IMR-90 (cell line): ENCODE measurements at regions not wholly inside any gene's neighbourhood (a gene's known extent, or its start where the extent isn't known, plus 50 kb on each side); places are given as distances from the start of the nearest gene placed in this dataset.

Experiments used
- ATAC-seq: fragments of 200-7000 bp; cut with Tn5 transposase; 2 replicates; pipeline ENCODE4 v1.9.1; 2020; ENCODE audit warnings: low read depth, mild to moderate bottlenecking, moderate library complexity
- BruUV-seq: library from RNA; stranded (reverse); fragments of 400-500 nt; replicated peaks from 2 replicates; lab custom pipeline; 2021; lab: Mats Ljungman, UMichigan
- CTCF ChIA-PET: fragments of 300-600 bp; formaldehyde crosslinking; extraction: SDS; loops from one replicate; lab custom pipeline; 2021; ENCODE audit warnings: antibody characterized with exemption; lab: Yijun Ruan, JAX
- POLR2A ChIA-PET: fragments of 300-600 bp; sonication (Branson Sonifier 250); formaldehyde crosslinking; loops from one replicate; lab custom pipeline; 2022; ENCODE audit warnings: antibody characterized with exemption; ENCODE audit not compliant: unreplicated experiment; lab: Charles Lee
- DNase-seq: peaks from one replicate; pipeline ENCODE4 v3.0.0; 2013
- H2AFZ ChIP-seq: replicated peaks from 2 replicates; pipeline ENCODE3; 2013; ENCODE audit warnings: low read length, mild to moderate bottlenecking; ENCODE audit not compliant: poor library complexity
- H2AK5ac ChIP-seq: 2 replicates; pipeline ENCODE4 v1.6.1; 2013; ENCODE audit warnings: low read depth, low read length, inconsistent platforms
- H2AK9ac ChIP-seq: replicated peaks from 2 replicates; pipeline ENCODE3; 2013; ENCODE audit warnings: mild to moderate bottlenecking, low read depth, low read length, moderate library complexity; ENCODE audit not compliant: poor library complexity
- H2BK120ac ChIP-seq: 2 replicates; pipeline ENCODE4 v1.6.1; 2013; ENCODE audit warnings: low read depth, low read length, inconsistent platforms
- H2BK15ac ChIP-seq: 3 replicates; pipeline ENCODE4 v1.6.1; 2013; ENCODE audit warnings: low read depth, low read length, inconsistent platforms
- H2BK20ac ChIP-seq: 2 replicates; pipeline ENCODE4 v1.6.1; 2013; ENCODE audit warnings: low read depth, mild to moderate bottlenecking, inconsistent platforms, low read length, moderate library complexity
- H2BK5ac ChIP-seq: 2 replicates; pipeline ENCODE4 v1.6.1; 2013; ENCODE audit warnings: mild to moderate bottlenecking, low read depth, low read length, inconsistent platforms; ENCODE audit not compliant: poor library complexity, severe bottlenecking
- H3K14ac ChIP-seq: replicated peaks from 2 replicates; pipeline ENCODE4 v1.6.1; 2013; ENCODE audit warnings: low read depth, low read length, inconsistent platforms
- H3K18ac ChIP-seq: 2 replicates; pipeline ENCODE4 v1.6.1; 2013; ENCODE audit warnings: low read depth, low read length, control low read depth
- H3K23ac ChIP-seq: 2 replicates; pipeline ENCODE4 v1.6.1; 2013; ENCODE audit warnings: low read depth, low read length, inconsistent platforms
- H3K27ac ChIP-seq: 2 replicates; pipeline ENCODE4 v1.5.1; 2013; ENCODE audit warnings: mild to moderate bottlenecking, control low read depth, low read length; ENCODE audit not compliant: insufficient read depth
- H3K27me3 ChIP-seq: 2 replicates; pipeline ENCODE4 v1.6.1; 2013; ENCODE audit warnings: low read length; ENCODE audit not compliant: control insufficient read depth, insufficient read depth
- H3K36me3 ChIP-seq: 2 replicates; pipeline ENCODE4 v1.6.1; 2013; ENCODE audit warnings: low read length, mixed read lengths; ENCODE audit not compliant: control insufficient read depth, insufficient read depth
- H3K4ac ChIP-seq: 2 replicates; pipeline ENCODE4 v1.6.1; 2013; ENCODE audit warnings: low read depth, low read length, inconsistent platforms
- H3K4me1 ChIP-seq: 2 replicates; pipeline ENCODE4 v1.6.1; 2013; ENCODE audit warnings: low read length, mixed read lengths; ENCODE audit not compliant: control insufficient read depth, insufficient read depth
- H3K4me2 ChIP-seq: 2 replicates; pipeline ENCODE4 v1.6.1; 2013; ENCODE audit warnings: low read depth, mild to moderate bottlenecking, control low read depth, low read length, moderate library complexity
- H3K4me3 ChIP-seq: 2 replicates; pipeline ENCODE4 v1.5.1; 2013; ENCODE audit warnings: low read depth, mild to moderate bottlenecking, control low read depth, low read length, moderate library complexity; ENCODE audit not compliant: insufficient read depth
- H3K56ac ChIP-seq: 2 replicates; pipeline ENCODE4 v1.6.1; 2013; ENCODE audit warnings: low read length, inconsistent platforms; ENCODE audit not compliant: insufficient read depth; ENCODE audit errors: extremely low read depth
- H3K79me1 ChIP-seq, 2 experiments: 2 replicates each; pipeline ENCODE4 v1.6.1; 2013; ENCODE audit warnings: low read length in 2 of 2, inconsistent platforms in 1 of 2, low read depth in 1 of 2
- H3K9ac ChIP-seq: 2 replicates; pipeline ENCODE4 v1.6.1; 2013; ENCODE audit warnings: low read depth, low read length, control low read depth
- H3K9me1 ChIP-seq: 2 replicates; pipeline ENCODE4 v1.6.1; 2013; ENCODE audit warnings: low read length, inconsistent platforms; ENCODE audit not compliant: insufficient read depth
- H3K9me3 ChIP-seq: 2 replicates; pipeline ENCODE4 v1.6.1; 2013; ENCODE audit warnings: low read length; ENCODE audit not compliant: control insufficient read depth, insufficient read depth
- H4K20me1 ChIP-seq: 2 replicates; pipeline ENCODE4 v1.6.1; 2013; ENCODE audit warnings: low read length, inconsistent platforms; ENCODE audit not compliant: insufficient read depth
- H4K5ac ChIP-seq: 2 replicates; pipeline ENCODE4 v1.6.1; 2013; ENCODE audit warnings: mild to moderate bottlenecking, low read depth, low read length, control low read depth
- H4K8ac ChIP-seq, 2 experiments: 2 replicates each; pipeline ENCODE4 v1.6.1; 2013; ENCODE audit warnings: low read depth in 2 of 2, low read length in 2 of 2, control low read depth in 1 of 2, inconsistent platforms in 1 of 2
- H4K91ac ChIP-seq: 2 replicates; pipeline ENCODE4 v1.6.1; 2013; ENCODE audit warnings: low read depth, low read length, inconsistent platforms; ENCODE audit not compliant: insufficient read depth
- BHLHE40 ChIP-seq: fragments of 150-350 bp; IDR thresholded peaks from 2 replicates; pipeline ENCODE4 v1.6.1; 2016; ENCODE audit warnings: mild to moderate bottlenecking, low read depth, low read length
- CEBPB ChIP-seq: IDR thresholded peaks from 2 replicates; pipeline ENCODE4 v1.6.1; 2012; ENCODE audit warnings: low read depth, low read length, improper control_type of control experiment
- CHD1 ChIP-seq: IDR thresholded peaks from 2 replicates; pipeline ENCODE4 v1.6.1; 2012; ENCODE audit warnings: low read depth, low read length, improper control_type of control experiment
- FOS ChIP-seq: fragments of 150-350 bp; IDR thresholded peaks from 2 replicates; pipeline ENCODE4 v1.6.1; 2016; ENCODE audit warnings: low read depth, low read length
- MAFK ChIP-seq: IDR thresholded peaks from 2 replicates; pipeline ENCODE4 v1.6.1; 2012; ENCODE audit warnings: low read depth, low read length, improper control_type of control experiment
- MAZ ChIP-seq: IDR thresholded peaks from 2 replicates; pipeline ENCODE4 v1.6.1; 2012; ENCODE audit warnings: low read depth, mild to moderate bottlenecking, low read length, improper control_type of control experiment, moderate library complexity, borderline replicate concordance
- MXI1 ChIP-seq: IDR thresholded peaks from 2 replicates; pipeline ENCODE4 v1.6.1; 2012; ENCODE audit warnings: low read depth, mild to moderate bottlenecking, low read length, moderate library complexity, borderline replicate concordance
- NFE2L2 ChIP-seq: fragments of 150-350 bp; IDR thresholded peaks from 2 replicates; pipeline ENCODE4 v1.6.1; 2016; ENCODE audit warnings: low read depth, mild to moderate bottlenecking, low read length
- POLR2A ChIP-seq: IDR thresholded peaks from 2 replicates; pipeline ENCODE4 v1.6.1; 2012; ENCODE audit warnings: mild to moderate bottlenecking, low read depth, low read length
- RAD21 ChIP-seq: IDR thresholded peaks from 2 replicates; pipeline ENCODE4 v1.6.1; 2012; ENCODE audit warnings: low read length, improper control_type of control experiment
- RCOR1 ChIP-seq: IDR thresholded peaks from 2 replicates; pipeline ENCODE4 v1.6.1; 2012; ENCODE audit warnings: mild to moderate bottlenecking, low read length, improper control_type of control experiment; ENCODE audit not compliant: insufficient replicate concordance
- RFX5 ChIP-seq: IDR thresholded peaks from 2 replicates; pipeline ENCODE4 v1.8.0; 2012; ENCODE audit warnings: low read depth, mild to moderate bottlenecking, low read length, moderate library complexity
- SMC3 ChIP-seq: fragments of 150-350 bp; IDR thresholded peaks from 2 replicates; pipeline ENCODE4 v1.6.1; 2016; ENCODE audit warnings: low read depth, mild to moderate bottlenecking, antibody characterized with exemption, low read length, moderate library complexity
- WGBS, 2 experiments: methylation state at CpG; one replicate each; pipeline versions ENCODE4 v1.1.5 to v1.1.7; 2013; ENCODE audit warnings: missing lambda C conversion rate in 2 of 2; ENCODE audit not compliant: insufficient read length in 1 of 2; ENCODE audit errors: extremely low coverage in 2 of 2; 5-methylcytosine and 5-hydroxymethylcytosine counted together
- dilution Hi-C: fragments of 300-500 bp; cut with HindIII; formaldehyde crosslinking; loops from one replicate; pipeline ENCODE4 v1.14.3; 2018; ENCODE audit warnings: low sequenced_read_pairs; ENCODE audit not compliant: unreplicated experiment
- in situ Hi-C: fragments of 300-500 bp; cut with MboI; formaldehyde crosslinking; loops from 3 replicates; pipeline ENCODE4 v1.14.3; 2019; ENCODE audit warnings: low sequenced_read_pairs, inconsistent platforms, mixed read lengths
- intact Hi-C: fragments of 100-400 bp; cut with micrococcal nuclease; formaldehyde crosslinking; loops from 2 replicates; pipeline ENCODE4 v1.10.0; 2022
- TF ChIP-seq, protein P1 (sequence below): fragments of 150-350 bp; IDR thresholded peaks from 2 replicates; pipeline ENCODE4 v1.6.1; 2016; ENCODE audit warnings: low read depth, mild to moderate bottlenecking, low read length, moderate library complexity, borderline replicate concordance
- TF ChIP-seq, protein P2 (sequence below): fragments of 150-350 bp; IDR thresholded peaks from 2 replicates; pipeline ENCODE4 v1.6.1; 2017; ENCODE audit warnings: mild to moderate bottlenecking, antibody characterized with exemption, low read length, low read depth
- TF ChIP-seq, protein P3 (sequence below): conservative IDR thresholded peaks from 2 replicates; pipeline ENCODE4 v1.5.1; 2012; ENCODE audit warnings: mild to moderate bottlenecking, low read depth, low read length, improper control_type of control experiment

DNA sequence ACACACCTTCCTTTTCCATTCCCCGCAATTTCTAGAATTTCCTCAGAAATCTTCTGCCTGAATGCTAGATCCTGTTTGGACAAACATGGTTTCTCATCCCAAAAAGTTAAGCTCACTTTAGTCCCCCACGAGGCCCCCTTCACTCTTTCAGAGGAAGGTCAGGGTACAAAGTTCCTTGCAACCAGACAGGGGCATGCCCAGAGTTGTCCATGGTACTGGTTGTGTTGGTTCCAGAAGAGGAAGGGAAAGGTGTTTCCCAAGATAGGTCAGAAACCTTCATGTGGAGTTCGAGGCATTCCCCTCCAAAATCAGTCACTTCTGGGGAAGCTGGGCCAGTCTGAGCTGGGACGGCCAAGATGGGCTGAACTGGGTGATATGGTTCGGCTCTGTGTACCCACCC lies 167.6 kb upstream of the MAFB start:
- Histone ChIP-seq H2AK5ac (no peak overlapping the region), H3K27ac (no peak overlapping the region), H3K4me2 (no peak overlapping the region), H3K4me1 (peaks cover 2% of the 10 kb centered on the region; the same call in 1 of the 2 replicates), H3K4ac (no peak overlapping the region), H2BK120ac (no peak overlapping the region), H3K56ac (no peak overlapping the region), H2BK5ac (no peak overlapping the region), H4K91ac (no peak overlapping the region), H3K14ac (no peak overlapping the region; the same call in 1 of the 2 replicates), H3K27me3 (peaks cover 3% of the 10 kb centered on the region; the same call in 1 of the 2 replicates), H4K5ac (no peak overlapping the region), H3K9me3 (no peaks in the 10 kb centered on the region), H2BK20ac (no peak overlapping the region), H3K23ac (no peak overlapping the region), H4K20me1 (peaks cover 4% of the 10 kb centered on the region; the same call in 1 of the 2 replicates), H4K8ac (no peak overlapping the region), H2BK15ac (no peak overlapping the region), H2AFZ (no peak overlapping the region), H3K79me1 (no peaks in the 10 kb centered on the region), H3K36me3 (no peaks in the 10 kb centered on the region), H3K18ac (no peak overlapping the region), H2AK9ac (no peak overlapping the region), H3K4me3 (no peak overlapping the region), H3K9ac (no peak overlapping the region), H3K9me1 (peaks cover 2% of the 10 kb centered on the region; the same call in 1 of the 2 replicates)
- intact Hi-C loops (no loop called here), dilution Hi-C loops (no loop called here), in situ Hi-C loops (no loop called here)
- DNase-seq (no peak), ATAC-seq (no peak)
- WGBS, 2 experiments: no CpG with 5 or more reads among the region's 5 CpGs
- ChIA-PET CTCF (interaction anchor here (0.5 to 0.6 kb wide), 2 partner anchors 132 to 1946 kb away, joined by 3 read pairs; no protein-coding TSS in a partner anchor), POLR2A (no interaction called here)
- BruUV-seq: no TSS peak
- TF ChIP-seq NFE2L2 (no peak), CEBPB (no peak), SMC3 (no peak), MAZ (no peak), BHLHE40 (no peak), MXI1 (no peak), RFX5 (no peak), POLR2A (no peak), RCOR1 (no peak), MAFK (no peak), FOS (no peak), CHD1 (no peak), RAD21 (no peak)
- TF ChIP-seq, protein P1, sequence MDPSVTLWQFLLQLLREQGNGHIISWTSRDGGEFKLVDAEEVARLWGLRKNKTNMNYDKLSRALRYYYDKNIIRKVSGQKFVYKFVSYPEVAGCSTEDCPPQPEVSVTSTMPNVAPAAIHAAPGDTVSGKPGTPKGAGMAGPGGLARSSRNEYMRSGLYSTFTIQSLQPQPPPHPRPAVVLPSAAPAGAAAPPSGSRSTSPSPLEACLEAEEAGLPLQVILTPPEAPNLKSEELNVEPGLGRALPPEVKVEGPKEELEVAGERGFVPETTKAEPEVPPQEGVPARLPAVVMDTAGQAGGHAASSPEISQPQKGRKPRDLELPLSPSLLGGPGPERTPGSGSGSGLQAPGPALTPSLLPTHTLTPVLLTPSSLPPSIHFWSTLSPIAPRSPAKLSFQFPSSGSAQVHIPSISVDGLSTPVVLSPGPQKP: no peak
- TF ChIP-seq, protein P2, sequence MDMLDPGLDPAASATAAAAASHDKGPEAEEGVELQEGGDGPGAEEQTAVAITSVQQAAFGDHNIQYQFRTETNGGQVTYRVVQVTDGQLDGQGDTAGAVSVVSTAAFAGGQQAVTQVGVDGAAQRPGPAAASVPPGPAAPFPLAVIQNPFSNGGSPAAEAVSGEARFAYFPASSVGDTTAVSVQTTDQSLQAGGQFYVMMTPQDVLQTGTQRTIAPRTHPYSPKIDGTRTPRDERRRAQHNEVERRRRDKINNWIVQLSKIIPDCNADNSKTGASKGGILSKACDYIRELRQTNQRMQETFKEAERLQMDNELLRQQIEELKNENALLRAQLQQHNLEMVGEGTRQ: no peak
- TF ChIP-seq, protein P3, sequence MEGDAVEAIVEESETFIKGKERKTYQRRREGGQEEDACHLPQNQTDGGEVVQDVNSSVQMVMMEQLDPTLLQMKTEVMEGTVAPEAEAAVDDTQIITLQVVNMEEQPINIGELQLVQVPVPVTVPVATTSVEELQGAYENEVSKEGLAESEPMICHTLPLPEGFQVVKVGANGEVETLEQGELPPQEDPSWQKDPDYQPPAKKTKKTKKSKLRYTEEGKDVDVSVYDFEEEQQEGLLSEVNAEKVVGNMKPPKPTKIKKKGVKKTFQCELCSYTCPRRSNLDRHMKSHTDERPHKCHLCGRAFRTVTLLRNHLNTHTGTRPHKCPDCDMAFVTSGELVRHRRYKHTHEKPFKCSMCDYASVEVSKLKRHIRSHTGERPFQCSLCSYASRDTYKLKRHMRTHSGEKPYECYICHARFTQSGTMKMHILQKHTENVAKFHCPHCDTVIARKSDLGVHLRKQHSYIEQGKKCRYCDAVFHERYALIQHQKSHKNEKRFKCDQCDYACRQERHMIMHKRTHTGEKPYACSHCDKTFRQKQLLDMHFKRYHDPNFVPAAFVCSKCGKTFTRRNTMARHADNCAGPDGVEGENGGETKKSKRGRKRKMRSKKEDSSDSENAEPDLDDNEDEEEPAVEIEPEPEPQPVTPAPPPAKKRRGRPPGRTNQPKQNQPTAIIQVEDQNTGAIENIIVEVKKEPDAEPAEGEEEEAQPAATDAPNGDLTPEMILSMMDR: no peak
